GM12891 (cell line): ENCODE measurements at regions not wholly inside any gene's neighbourhood (a gene's known extent, or its start where the extent isn't known, plus 50 kb on each side); places are given as distances from the start of the nearest gene placed in this dataset.

Source experiments
- POLR2A ChIP-seq: IDR thresholded peaks from 2 replicates; pipeline ENCODE4 v1.6.1; 2011; ENCODE audit warnings: low read depth, low read length, control low read depth
- POLR2AphosphoS5 ChIP-seq: IDR thresholded peaks from 2 replicates; pipeline ENCODE4 v1.6.1; 2011; ENCODE audit warnings: low read depth, low read length, control low read depth

DNA sequence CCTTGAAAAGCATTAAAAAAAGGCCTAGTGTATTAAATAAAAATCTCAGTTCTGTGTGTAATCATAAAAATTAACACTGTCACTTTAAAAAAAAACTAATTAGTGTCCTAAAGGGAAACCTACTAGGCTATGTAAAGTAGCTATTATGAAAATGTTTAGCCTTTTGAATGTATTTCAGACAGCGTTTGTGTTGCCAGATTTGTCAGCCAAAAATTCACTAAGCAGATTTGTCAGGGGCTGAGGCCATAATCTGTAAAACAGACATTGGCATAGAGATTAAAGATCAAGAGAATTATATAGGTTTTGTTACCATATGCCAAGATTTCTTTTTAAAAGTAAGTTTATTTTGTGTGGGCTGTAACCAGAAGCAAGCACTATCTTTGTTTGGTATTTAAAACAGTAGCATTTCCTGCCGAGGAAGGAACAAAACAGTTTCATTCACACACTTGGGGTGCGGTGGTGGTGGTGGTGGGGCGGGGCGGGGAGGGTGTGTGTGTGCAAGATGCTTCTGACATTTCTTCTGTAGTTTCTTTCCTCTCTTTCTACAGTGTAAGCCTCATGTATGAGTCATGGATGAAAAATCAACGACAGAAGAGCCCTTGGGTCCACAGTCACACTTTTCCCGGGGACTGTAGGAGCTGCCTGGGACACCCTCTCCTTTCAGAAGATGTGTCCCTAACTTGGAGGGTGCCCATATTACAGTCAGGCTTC is 328.5 kb upstream of the FANCL start:
- TF ChIP-seq POLR2A (no peak), POLR2AphosphoS5 (no peak)
